ENCODE measurements at regions not wholly inside any gene's neighbourhood (a gene's known extent, or its start where the extent isn't known, plus 50 kb on each side); places are given as distances from the start of the nearest gene placed in this dataset.
A peak's percentile ranks its signal among the peaks of the same experiment; 100 is the strongest.

GRCh38 chr5:87101321-87101720, 166.4 kb upstream of the RASA1 start:
- CTCF ChIA-PET, result no interaction called here
- POLR2A ChIA-PET, result no interaction called here

More at GRCh38 chr5:87101321-87101720, 166.4 kb upstream of the RASA1 start:
- dilution Hi-C loops (cut with MboI; ENCODE audit: extremely low pct_ligation_motif_present, low sequenced_read_pairs) (no loop called here), intact Hi-C loops (cut with micrococcal nuclease) (no loop called here)
- Histone ChIP-seq H3K4me3 (replicated peaks in 1 of 3; ENCODE audit: insufficient read depth in 1 of 3, low read depth in 1 of 3, low read length in 3 of 3) (no peak overlapping the region), H3K4me1 (ENCODE audit: control insufficient read depth, extremely low read depth, insufficient read depth, low read length) (no peaks in the 10 kb centered on the region), H3K4me2 (ENCODE audit: insufficient read depth, low read length) (no peak overlapping the region), H3K9ac (replicated peaks; ENCODE audit: extremely low read depth, insufficient read depth, low read length) (no peak overlapping the region), H3K27ac (ENCODE audit: insufficient read depth, low read depth, low read length) (no peak overlapping the region), H3K9me3 (replicated peaks; ENCODE audit: control insufficient read depth, insufficient read depth, low read length) (no peaks in the 10 kb centered on the region), H3K79me2 (ENCODE audit: control insufficient read depth, insufficient read depth, low read length) (no peaks in the 10 kb centered on the region), H3K9me1 (replicated peaks; ENCODE audit: control insufficient read depth, extremely low read depth, insufficient read depth, low read length) (no peaks in the 10 kb centered on the region), H2AFZ (ENCODE audit: low read depth, low read length) (peak overlapping the region; percentile 17), H3K36me3 (ENCODE audit: control insufficient read depth in 2 of 2, extremely low read depth in 1 of 2, insufficient read depth in 2 of 2, low read length in 2 of 2) (no peaks in the 10 kb centered on the region), H3K27me3 (ENCODE audit: control insufficient read depth in 2 of 2, insufficient read depth in 2 of 2, low read length in 2 of 2) (no peaks in the 10 kb centered on the region), H4K20me1 (replicated peaks; ENCODE audit: control insufficient read depth, extremely low read depth, insufficient read depth, low read length) (no peaks in the 10 kb centered on the region)
- FAIRE-seq (no peak), DNase-seq (ENCODE audit: low read depth, low spot score) (peak; percentile 39)
- no TSS peak for BruUV-seq (replicated peaks)
- TF ChIP-seq FOS (IDR thresholded peaks at IDR 0.05; ENCODE audit: borderline replicate concordance, insufficient read depth, low read length), result no peak
- TF ChIP-seq EZH2 (IDR thresholded peaks at IDR 0.05; ENCODE audit: borderline replicate concordance, low read depth, low read length, severe bottlenecking), result no peak
- no peak for TF ChIP-seq MAX (IDR thresholded peaks at IDR 0.05; ENCODE audit: insufficient read depth, insufficient read length)
- no peak for TF ChIP-seq POLR2A (IDR thresholded peaks at IDR 0.05; ENCODE audit: low read depth, low read length)
- no peak for TF ChIP-seq CTCF (IDR thresholded peaks at IDR 0.05; ENCODE audit: extremely low read depth in 1 of 2, insufficient read depth in 1 of 2, low read depth in 1 of 2, low read length in 2 of 2)
- no peak for TF ChIP-seq MYC (IDR thresholded peaks at IDR 0.05; ENCODE audit: low read depth, low read length)
- no peak for TF ChIP-seq POLR2AphosphoS5 (IDR thresholded peaks at IDR 0.05; ENCODE audit: insufficient read depth, low read depth, low read length)
- TF ChIP-seq JUN (IDR thresholded peaks at IDR 0.05; ENCODE audit: borderline replicate concordance, insufficient read depth, insufficient read length, low read depth), result no peak
- no peak for TF ChIP-seq GATA2 (IDR thresholded peaks at IDR 0.05; ENCODE audit: insufficient read depth, insufficient read length, low read depth, low read length)
